ENCODE measurements at regions not wholly inside any gene's neighbourhood (a gene's known extent, or its start where the extent isn't known, plus 50 kb on each side); places are given as distances from the start of the nearest gene placed in this dataset.
"Not testable (repeated sequence)": the region's sequence is repeated elsewhere in the genome, so short reads cannot be mapped to it uniquely, and the experiment has no call there.

- DNase-seq (ENCODE audit: low read depth in 3 of 3, low spot score in 1 of 3): no peak
These were observed 509.2 kb downstream of the LTN1 start for GRCh38 chr21:28483301-28484035.

GRCh38 chr21:28482657-28483056, 510.0 kb downstream of the LTN1 start:
- no peak for DNase-seq (ENCODE audit: low read depth in 3 of 3, low spot score in 1 of 3)

GRCh38 chr21:28480470-28480869, 512.2 kb downstream of the LTN1 start:
- DNase-seq (ENCODE audit: low read depth in 3 of 3, low spot score in 1 of 3): no peak

GRCh38 chr21:28473530-28474220, 519.0 kb downstream of the LTN1 start:
- no peak for DNase-seq (ENCODE audit: low read depth in 3 of 3, low spot score in 1 of 3)

- not testable (repeated sequence) for DNase-seq (ENCODE audit: low read depth in 3 of 3, low spot score in 1 of 3)
These were observed 520.1 kb downstream of the LTN1 start for GRCh38 chr21:28472543-28472942.

- no peak for DNase-seq (ENCODE audit: low read depth in 3 of 3, low spot score in 1 of 3)
These were observed 527.7 kb downstream of the LTN1 start for GRCh38 chr21:28464988-28465387.

- no peak for DNase-seq (ENCODE audit: low read depth in 3 of 3, low spot score in 1 of 3)
These were observed 528.6 kb downstream of the LTN1 start for GRCh38 chr21:28464095-28464494.

- no peak for DNase-seq (ENCODE audit: low read depth in 3 of 3, low spot score in 1 of 3)
These were observed 533.5 kb downstream of the LTN1 start for GRCh38 chr21:28459193-28459592.

- DNase-seq (ENCODE audit: low read depth in 3 of 3, low spot score in 1 of 3): no peak
These were observed 534.2 kb downstream of the LTN1 start for GRCh38 chr21:28458446-28458845.

GRCh38 chr21:28455253-28455600, 537.5 kb downstream of the LTN1 start:
- no peak for DNase-seq (ENCODE audit: low read depth in 3 of 3, low spot score in 1 of 3)

GRCh38 chr21:28454564-28455252, 538.0 kb downstream of the LTN1 start:
- DNase-seq (ENCODE audit: low read depth in 3 of 3, low spot score in 1 of 3): no peak

- no peak for DNase-seq (ENCODE audit: low read depth in 3 of 3, low spot score in 1 of 3)
These were observed 545.2 kb downstream of the LTN1 start for GRCh38 chr21:28447462-28447861.

GRCh38 chr21:28445141-28445830, 547.4 kb downstream of the LTN1 start:
- no peak for DNase-seq (ENCODE audit: low read depth in 3 of 3, low spot score in 1 of 3)

- DNase-seq (ENCODE audit: low read depth in 3 of 3, low spot score in 1 of 3): no peak
These were observed 548.1 kb downstream of the LTN1 start for GRCh38 chr21:28444557-28444956.

GRCh38 chr21:28444111-28444510, 548.6 kb downstream of the LTN1 start:
- DNase-seq (ENCODE audit: low read depth in 3 of 3, low spot score in 1 of 3): no peak

- DNase-seq (ENCODE audit: low read depth in 3 of 3, low spot score in 1 of 3): no peak
These were observed 550.1 kb downstream of the LTN1 start for GRCh38 chr21:28442624-28443023.

- DNase-seq (ENCODE audit: low read depth in 3 of 3, low spot score in 1 of 3): no peak
These were observed 550.6 kb downstream of the LTN1 start for GRCh38 chr21:28442085-28442484.

GRCh38 chr21:28439788-28440187, 552.9 kb downstream of the LTN1 start:
- DNase-seq (ENCODE audit: low read depth in 3 of 3, low spot score in 1 of 3): no peak

GRCh38 chr21:28439251-28439650, 553.4 kb downstream of the LTN1 start:
- DNase-seq (ENCODE audit: low read depth in 3 of 3, low spot score in 1 of 3): no peak

GRCh38 chr21:28437061-28437460, 555.6 kb downstream of the LTN1 start:
- DNase-seq (ENCODE audit: low read depth in 3 of 3, low spot score in 1 of 3): no peak

- no peak for DNase-seq (ENCODE audit: low read depth in 3 of 3, low spot score in 1 of 3)
These were observed 556.3 kb downstream of the LTN1 start for GRCh38 chr21:28436286-28436932.

All from stimulated activated CD4-positive, alpha-beta T cell treated with anti-CD3 and anti-CD28 coated beads, TNF-alpha, amount 100 ng/mL, for 1 hour (primary cell).